C4-2B (cell line): ENCODE measurements at regions not wholly inside any gene's neighbourhood (a gene's known extent, or its start where the extent isn't known, plus 50 kb on each side); places are given as distances from the start of the nearest gene placed in this dataset.

Source experiments
- CTCF ChIP-seq: fragments of 450-650 bp; conservative IDR thresholded peaks from 2 replicates; pipeline ENCODE4 v1.5.1; 2017; ENCODE audit warnings: mild to moderate bottlenecking
- ZFX ChIP-seq: fragments of 450-650 bp; IDR thresholded peaks from 2 replicates; pipeline ENCODE4 v1.6.1; 2017

- no peak for TF ChIP-seq CTCF
- TF ChIP-seq ZFX, result no peak
Observed at GRCh38 chr11:79637219-79637618, 196.4 kb upstream of the TENM4 start.
